PC-9 (cell line): ENCODE measurements at regions not wholly inside any gene's neighbourhood (a gene's known extent, or its start where the extent isn't known, plus 50 kb on each side); places are given as distances from the start of the nearest gene placed in this dataset.

Source experiments
- EZH2 ChIP-seq: fragments of 200-600 bp; sonication (generic); IDR thresholded peaks from 2 replicates; pipeline ENCODE4 v1.8.0; 2017; ENCODE audit warnings: antibody characterized with exemption, low read depth
- TF ChIP-seq, protein P1 (sequence below): fragments of 200-600 bp; sonication (generic); conservative IDR thresholded peaks from 2 replicates; pipeline ENCODE4 v1.6.1; 2017; ENCODE audit warnings: mixed run types, antibody characterized with exemption, mild to moderate bottlenecking, moderate library complexity

DNA sequence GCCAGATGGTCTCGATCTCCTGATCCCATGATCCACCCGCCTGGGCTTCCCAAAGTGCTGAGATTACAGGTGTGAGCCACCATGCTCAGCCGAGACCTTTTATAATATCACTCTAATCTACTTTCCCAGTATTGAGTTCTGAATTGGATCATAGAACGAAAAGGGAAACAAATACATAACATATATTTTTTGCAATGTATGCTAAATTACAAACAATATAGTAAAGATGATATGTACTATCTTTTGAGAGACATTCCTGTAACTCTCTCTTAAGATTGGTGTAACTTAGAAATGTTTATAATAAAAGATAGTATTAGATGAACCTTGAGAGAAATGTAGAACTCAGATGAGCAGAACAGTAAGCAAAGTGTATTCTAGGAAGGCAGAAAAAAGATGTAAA is 129.2 kb upstream of the TENT5A start:
- TF ChIP-seq, protein P1, sequence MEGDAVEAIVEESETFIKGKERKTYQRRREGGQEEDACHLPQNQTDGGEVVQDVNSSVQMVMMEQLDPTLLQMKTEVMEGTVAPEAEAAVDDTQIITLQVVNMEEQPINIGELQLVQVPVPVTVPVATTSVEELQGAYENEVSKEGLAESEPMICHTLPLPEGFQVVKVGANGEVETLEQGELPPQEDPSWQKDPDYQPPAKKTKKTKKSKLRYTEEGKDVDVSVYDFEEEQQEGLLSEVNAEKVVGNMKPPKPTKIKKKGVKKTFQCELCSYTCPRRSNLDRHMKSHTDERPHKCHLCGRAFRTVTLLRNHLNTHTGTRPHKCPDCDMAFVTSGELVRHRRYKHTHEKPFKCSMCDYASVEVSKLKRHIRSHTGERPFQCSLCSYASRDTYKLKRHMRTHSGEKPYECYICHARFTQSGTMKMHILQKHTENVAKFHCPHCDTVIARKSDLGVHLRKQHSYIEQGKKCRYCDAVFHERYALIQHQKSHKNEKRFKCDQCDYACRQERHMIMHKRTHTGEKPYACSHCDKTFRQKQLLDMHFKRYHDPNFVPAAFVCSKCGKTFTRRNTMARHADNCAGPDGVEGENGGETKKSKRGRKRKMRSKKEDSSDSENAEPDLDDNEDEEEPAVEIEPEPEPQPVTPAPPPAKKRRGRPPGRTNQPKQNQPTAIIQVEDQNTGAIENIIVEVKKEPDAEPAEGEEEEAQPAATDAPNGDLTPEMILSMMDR, result no peak
- TF ChIP-seq EZH2, result no peak
